Trophoblast cell (in vitro differentiated cells and primary cell): ENCODE measurements at regions not wholly inside any gene's neighbourhood (a gene's known extent, or its start where the extent isn't known, plus 50 kb on each side); places are given as distances from the start of the nearest gene placed in this dataset.

Experiments used
- DNase-seq, 2 donors: peaks; one replicate each; pipeline ENCODE4 v3.0.0-alpha.2; 2016
- H2AFZ ChIP-seq: 2 replicates; pipeline ENCODE4 v1.6.1; 2013; ENCODE audit warnings: low read length, moderate library complexity, mild to moderate bottlenecking; ENCODE audit not compliant: insufficient read depth, poor library complexity
- H2AK5ac ChIP-seq: 2 replicates; pipeline ENCODE4 v1.6.1; 2013; ENCODE audit warnings: mild to moderate bottlenecking, low read length
- H2BK120ac ChIP-seq: 2 replicates; pipeline ENCODE4 v1.6.1; 2013; ENCODE audit warnings: low read length, mild to moderate bottlenecking, moderate library complexity; ENCODE audit not compliant: insufficient read depth, poor library complexity
- H2BK12ac ChIP-seq: 2 replicates; pipeline ENCODE4 v1.6.1; 2013; ENCODE audit warnings: mild to moderate bottlenecking, low read length, moderate library complexity
- H2BK5ac ChIP-seq: 2 replicates; pipeline ENCODE4 v1.6.1; 2013; ENCODE audit warnings: low read length, low read depth, moderate library complexity, mild to moderate bottlenecking; ENCODE audit not compliant: poor library complexity
- H3K14ac ChIP-seq: 2 replicates; pipeline ENCODE4 v1.6.1; 2013; ENCODE audit warnings: mild to moderate bottlenecking, low read length
- H3K18ac ChIP-seq: 2 replicates; pipeline ENCODE4 v1.6.1; 2013; ENCODE audit warnings: mild to moderate bottlenecking, low read length
- H3K23ac ChIP-seq: 2 replicates; pipeline ENCODE4 v1.6.1; 2013; ENCODE audit warnings: low read length
- H3K27ac ChIP-seq: 2 replicates; pipeline ENCODE4 v1.5.1; 2013; ENCODE audit warnings: low read depth, mild to moderate bottlenecking, inconsistent platforms, low read length, moderate library complexity
- H3K27me3 ChIP-seq: 2 replicates; pipeline ENCODE4 v1.6.1; 2013; ENCODE audit warnings: inconsistent platforms, mild to moderate bottlenecking, low read length, moderate library complexity; ENCODE audit not compliant: insufficient read depth
- H3K36me3 ChIP-seq, 2 experiments: 1 replicate in 1 of 2; 2 replicates in 1 of 2; pipeline ENCODE4 v1.6.1; 2013; ENCODE audit warnings: low read length in 2 of 2, mild to moderate bottlenecking in 2 of 2, moderate library complexity in 1 of 2; ENCODE audit not compliant: insufficient read depth in 2 of 2, control insufficient read depth in 1 of 2
- H3K4ac ChIP-seq: 2 replicates; pipeline ENCODE4 v1.6.1; 2013; ENCODE audit warnings: low read depth, mild to moderate bottlenecking, low read length, moderate library complexity
- H3K4me1 ChIP-seq, 2 experiments: 1 replicate in 1 of 2; 2 replicates in 1 of 2; pipeline ENCODE4 v1.6.1; 2013; ENCODE audit warnings: low read length in 2 of 2, mild to moderate bottlenecking in 2 of 2, moderate library complexity in 1 of 2; ENCODE audit not compliant: insufficient read depth in 2 of 2, control insufficient read depth in 1 of 2
- H3K4me2 ChIP-seq: 2 replicates; pipeline ENCODE4 v1.6.1; 2013; ENCODE audit warnings: inconsistent platforms, mild to moderate bottlenecking, low read length, moderate library complexity
- H3K4me3 ChIP-seq: 2 replicates; pipeline ENCODE4 v1.5.1; 2013; ENCODE audit warnings: mild to moderate bottlenecking, low read depth, low read length, inconsistent platforms
- H3K79me1 ChIP-seq: one replicate; pipeline ENCODE4 v1.6.1; 2013; ENCODE audit warnings: low read length
- H3K79me2 ChIP-seq: 2 replicates; pipeline ENCODE4 v1.6.1; 2013; ENCODE audit warnings: low read length, mild to moderate bottlenecking; ENCODE audit not compliant: control insufficient read depth, insufficient read depth, poor library complexity
- H3K9ac ChIP-seq: 2 replicates; pipeline ENCODE4 v1.6.1; 2013; ENCODE audit warnings: mild to moderate bottlenecking, low read length
- H3K9me3 ChIP-seq: 2 replicates; pipeline ENCODE4 v1.6.1; 2013; ENCODE audit warnings: low read depth, mild to moderate bottlenecking, control low read depth, inconsistent platforms, low read length; ENCODE audit not compliant: insufficient read depth
- H4K12ac ChIP-seq: 2 replicates; pipeline ENCODE4 v1.6.1; 2013; ENCODE audit warnings: low read depth, mild to moderate bottlenecking, low read length, moderate library complexity
- H4K8ac ChIP-seq: 2 replicates; pipeline ENCODE4 v1.6.1; 2013; ENCODE audit warnings: low read depth, mild to moderate bottlenecking, low read length, moderate library complexity
- H4K91ac ChIP-seq: one replicate; pipeline ENCODE4 v1.6.1; 2013; ENCODE audit warnings: low read depth, mild to moderate bottlenecking, low read length, moderate library complexity
- WGBS: extraction: QIAGEN DNeasy Blood & Tissue Kit; methylation state at CpG from one replicate; pipeline ENCODE4 v1.1.7; 2013; ENCODE audit warnings: missing lambda C conversion rate; ENCODE audit not compliant: insufficient read length, insufficient coverage; ENCODE audit errors: extremely low coverage; 5-methylcytosine and 5-hydroxymethylcytosine counted together

DNA sequence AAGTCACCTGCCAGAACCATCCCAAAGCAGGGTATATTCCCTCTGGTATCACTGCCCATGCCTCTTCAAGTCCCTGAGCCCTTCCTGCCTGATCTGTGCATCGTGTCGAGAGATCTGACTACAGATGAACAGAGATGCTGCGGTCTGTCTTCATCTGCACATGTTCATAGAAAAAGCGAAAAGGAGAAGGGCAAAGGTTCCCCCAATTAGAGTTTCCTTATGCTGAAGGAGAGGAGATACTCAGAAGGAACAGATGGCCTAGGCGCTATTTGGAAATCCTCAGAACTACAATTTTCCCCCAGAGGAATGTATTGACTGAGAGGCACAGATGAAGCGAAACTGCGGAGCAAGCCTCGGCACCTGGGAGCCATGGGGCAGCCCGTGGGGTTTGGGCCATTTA is 170.9 kb downstream of the SEC61B start:
- no peak overlapping the region for H3K4ac ChIP-seq
- H3K18ac ChIP-seq, result no peak overlapping the region
- no peak overlapping the region for H2BK5ac ChIP-seq
- no peak overlapping the region for H4K91ac ChIP-seq
- WGBS, result no CpG with 5 or more reads among the region's 9 CpGs
- H2AFZ ChIP-seq, result no peak overlapping the region
- no peak overlapping the region for H3K4me2 ChIP-seq
- no peak overlapping the region for H4K8ac ChIP-seq
- H3K79me1 ChIP-seq, result peaks cover 2% of the 10 kb centered on the region
- H3K9me3 ChIP-seq, result no peaks in the 10 kb centered on the region
- H4K12ac ChIP-seq, result no peak overlapping the region
- peaks cover 6 to 7% of the 10 kb centered on the region in 2 experiments for H3K4me1 ChIP-seq
- H3K27me3 ChIP-seq, result no peaks in the 10 kb centered on the region
- no peak for DNase-seq
- no peaks in the 10 kb centered on the region for H3K79me2 ChIP-seq
- no peak overlapping the region for H2BK12ac ChIP-seq
- no peak overlapping the region for H3K14ac ChIP-seq
- no peaks in the 10 kb centered on the region for H3K36me3 ChIP-seq
- H3K9ac ChIP-seq, result no peak overlapping the region
- no peak overlapping the region for H2BK120ac ChIP-seq
- H3K27ac ChIP-seq, result no peak overlapping the region
- H2AK5ac ChIP-seq, result no peak overlapping the region
- H3K23ac ChIP-seq, result no peak overlapping the region
- H3K4me3 ChIP-seq, result no peak overlapping the region

- no peak overlapping the region for H3K18ac ChIP-seq
- H4K8ac ChIP-seq, result no peak overlapping the region
- H3K4me2 ChIP-seq, result no peak overlapping the region
- no peaks in the 10 kb centered on the region for H3K9me3 ChIP-seq
- H3K79me1 ChIP-seq, result peaks cover 2% of the 10 kb centered on the region
- H3K4ac ChIP-seq, result no peak overlapping the region
- H2AFZ ChIP-seq, result no peak overlapping the region
- no peak overlapping the region for H3K27ac ChIP-seq
- no peaks in the 10 kb centered on the region for H3K79me2 ChIP-seq
- no peaks in the 10 kb centered on the region for H3K27me3 ChIP-seq
- H2BK12ac ChIP-seq, result no peak overlapping the region
- no peak overlapping the region for H3K14ac ChIP-seq
- no peak for DNase-seq
- H4K91ac ChIP-seq, result no peak overlapping the region
- H3K36me3 ChIP-seq, result no peaks in the 10 kb centered on the region
- H3K23ac ChIP-seq, result no peak overlapping the region
- no peak overlapping the region for H4K12ac ChIP-seq
- H2BK5ac ChIP-seq, result no peak overlapping the region
- WGBS, result no CpG with 5 or more reads among the region's 3 CpGs
- H3K4me1 ChIP-seq, result peaks cover 4 to 7% of the 10 kb centered on the region in 2 experiments
- H3K9ac ChIP-seq, result no peak overlapping the region
- no peak overlapping the region for H2AK5ac ChIP-seq
- no peak overlapping the region for H3K4me3 ChIP-seq
- no peak overlapping the region for H2BK120ac ChIP-seq
Observed at GRCh38 chr9:99393993-99394392, 171.9 kb downstream of the SEC61B start.

- Histone ChIP-seq H2BK120ac (no peak overlapping the region), H3K79me2 (no peaks in the 10 kb centered on the region), H2BK5ac (no peak overlapping the region), H3K36me3 (no peaks in the 10 kb centered on the region), H3K9ac (no peak overlapping the region), H3K4me3 (no peak overlapping the region), H2AK5ac (no peak overlapping the region), H3K4me2 (no peak overlapping the region), H3K23ac (no peak overlapping the region), H2BK12ac (no peak overlapping the region), H3K79me1 (peaks cover 20% of the 10 kb centered on the region), H3K4me1 (peaks cover 23 to 29% of the 10 kb centered on the region in 2 experiments), H3K27ac (no peak overlapping the region), H3K18ac (no peak overlapping the region), H4K12ac (no peak overlapping the region), H3K27me3 (no peaks in the 10 kb centered on the region), H4K8ac (no peak overlapping the region), H3K4ac (no peak overlapping the region), H4K91ac (no peak overlapping the region), H3K9me3 (no peaks in the 10 kb centered on the region), H2AFZ (no peak overlapping the region), H3K14ac (no peak overlapping the region)
- DNase-seq, result peak in 1 of 2 donors; percentile 15
- WGBS, result no CpG with 5 or more reads among the region's 2 CpGs
Observed at GRCh38 chr9:99398241-99398640, 176.2 kb downstream of the SEC61B start.

DNA sequence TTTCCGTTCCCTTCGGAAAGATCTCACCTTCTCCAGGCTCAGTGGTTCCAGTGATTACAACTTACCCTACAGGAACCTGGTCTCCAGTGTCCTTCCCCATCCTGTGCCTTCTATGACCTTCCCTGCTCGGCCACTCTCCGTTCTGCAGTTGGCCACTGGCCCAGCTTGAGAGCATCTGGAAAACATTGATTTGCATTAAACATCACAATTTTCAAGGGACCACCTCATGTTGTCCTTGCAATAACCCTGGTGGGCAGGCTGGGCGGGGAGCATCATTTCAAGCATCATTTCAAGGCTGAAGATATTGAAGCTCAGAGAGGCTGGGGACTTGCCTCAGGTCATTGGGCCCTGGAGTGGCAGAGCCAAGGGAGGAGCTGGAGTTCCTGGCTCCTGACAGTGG is 177.4 kb downstream of the SEC61B start:
- H3K79me2 ChIP-seq, result no peaks in the 10 kb centered on the region
- no peaks in the 10 kb centered on the region for H3K27me3 ChIP-seq
- H2AFZ ChIP-seq, result no peak overlapping the region
- H4K12ac ChIP-seq, result no peak overlapping the region
- peak overlapping the region; percentile 10 for H2BK5ac ChIP-seq
- WGBS, result no CpG with 5 or more reads among the region's 5 CpGs
- no peak overlapping the region for H3K4ac ChIP-seq
- peak overlapping the region; percentile 12 for H3K14ac ChIP-seq
- H4K8ac ChIP-seq, result no peak overlapping the region
- H3K9me3 ChIP-seq, result no peaks in the 10 kb centered on the region
- no peak for DNase-seq
- H3K4me1 ChIP-seq, result peaks cover 27 to 36% of the 10 kb centered on the region in 2 experiments
- no peak overlapping the region for H3K18ac ChIP-seq
- H3K23ac ChIP-seq, result no peak overlapping the region
- H2AK5ac ChIP-seq, result peak overlapping the region; percentile 24
- peaks cover 20% of the 10 kb centered on the region for H3K79me1 ChIP-seq
- H2BK120ac ChIP-seq, result peak overlapping the region; percentile 33
- no peak overlapping the region for H3K4me3 ChIP-seq
- H3K9ac ChIP-seq, result no peak overlapping the region
- no peak overlapping the region for H3K27ac ChIP-seq
- H2BK12ac ChIP-seq, result peak overlapping the region; percentile 19
- no peak overlapping the region for H3K4me2 ChIP-seq
- H3K36me3 ChIP-seq, result no peaks in the 10 kb centered on the region
- no peak overlapping the region for H4K91ac ChIP-seq
